HG02884 (cell line): ENCODE measurements at regions not wholly inside any gene's neighbourhood (a gene's known extent, or its start where the extent isn't known, plus 50 kb on each side); places are given as distances from the start of the nearest gene placed in this dataset.
"Not testable (repeated sequence)": the region's sequence is repeated elsewhere in the genome, so short reads cannot be mapped to it uniquely, and the experiment has no call there.

Experiments
- ATAC-seq: cut with Tn5 transposase; IDR thresholded peaks from one replicate; pipeline ENCODE4 v1.9.1; 2021; ENCODE audit warnings: mild to moderate bottlenecking, moderate library complexity; ENCODE audit not compliant: unreplicated experiment

GRCh38 chrX:63470506-63470905 lies 119.4 kb upstream of the SPIN4 start:
- ATAC-seq, result no peak

DNA sequence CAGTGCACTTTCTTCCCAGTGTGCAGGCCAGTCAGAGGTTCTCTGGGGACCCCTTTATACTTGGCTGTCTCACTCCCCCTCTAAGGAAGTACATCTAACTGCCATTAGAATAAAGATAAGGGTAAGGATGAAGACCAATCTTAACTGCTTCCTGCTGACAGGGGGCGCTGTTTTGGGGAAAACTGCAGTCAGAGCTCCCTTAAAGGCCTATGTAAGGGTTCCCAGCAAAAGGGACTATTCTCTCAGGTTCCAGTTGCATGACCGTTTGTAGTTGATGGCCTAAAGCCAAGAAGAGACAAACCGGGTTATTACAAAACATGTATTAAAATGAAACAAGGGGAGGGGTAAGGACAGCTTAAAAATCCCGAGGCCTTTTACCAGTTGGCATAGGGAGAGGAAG lies 115.6 kb upstream of the SPIN4 start:
- ATAC-seq, result no peak

GRCh38 chrX:63458981-63459380 lies 107.8 kb upstream of the SPIN4 start:
- no peak for ATAC-seq

GRCh38 chrX:63453571-63453970 lies 102.4 kb upstream of the SPIN4 start:
- no peak for ATAC-seq

GRCh38 chrX:63441717-63442116 lies 90.6 kb upstream of the SPIN4 start:
- ATAC-seq, result no peak

DNA sequence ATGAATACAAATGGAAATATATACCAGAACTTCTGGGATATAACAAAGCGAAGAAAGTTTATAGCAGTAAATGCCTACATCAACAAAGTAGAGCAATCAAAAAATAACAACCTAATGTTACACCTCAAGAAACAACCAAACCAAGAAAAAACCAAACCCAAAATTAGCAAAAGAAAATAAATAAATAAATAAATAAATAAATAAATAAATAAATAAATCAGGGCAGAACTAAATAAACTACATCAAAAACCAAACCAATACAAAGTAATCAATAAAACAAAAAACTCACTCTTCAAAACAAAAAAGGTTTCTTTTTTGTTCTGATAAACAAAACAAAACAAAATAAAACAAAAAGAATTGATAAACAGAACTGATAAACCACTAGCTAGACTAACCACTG lies 88.4 kb upstream of the SPIN4 start:
- no peak for ATAC-seq

DNA sequence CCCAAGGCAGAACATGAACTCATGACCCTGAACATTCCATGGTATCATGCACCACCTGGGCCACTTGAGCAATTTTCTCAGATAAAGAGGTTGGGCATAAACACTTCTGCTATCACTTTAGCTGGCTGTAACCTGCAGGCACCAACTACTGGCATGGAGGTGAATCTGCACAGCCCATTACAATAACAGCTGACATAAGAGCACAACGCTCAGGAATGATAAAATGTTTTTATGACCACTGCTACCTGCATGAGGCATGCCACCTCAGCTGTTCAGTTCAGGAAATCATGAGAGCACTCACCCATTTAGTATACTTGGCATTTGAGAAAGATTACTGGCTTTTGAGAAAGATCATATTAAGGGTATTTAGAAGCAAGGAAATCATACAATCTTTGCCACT lies 85.7 kb upstream of the SPIN4 start:
- ATAC-seq, result no peak

GRCh38 chrX:63434665-63435064 lies 83.5 kb upstream of the SPIN4 start:
- ATAC-seq, result no peak

DNA sequence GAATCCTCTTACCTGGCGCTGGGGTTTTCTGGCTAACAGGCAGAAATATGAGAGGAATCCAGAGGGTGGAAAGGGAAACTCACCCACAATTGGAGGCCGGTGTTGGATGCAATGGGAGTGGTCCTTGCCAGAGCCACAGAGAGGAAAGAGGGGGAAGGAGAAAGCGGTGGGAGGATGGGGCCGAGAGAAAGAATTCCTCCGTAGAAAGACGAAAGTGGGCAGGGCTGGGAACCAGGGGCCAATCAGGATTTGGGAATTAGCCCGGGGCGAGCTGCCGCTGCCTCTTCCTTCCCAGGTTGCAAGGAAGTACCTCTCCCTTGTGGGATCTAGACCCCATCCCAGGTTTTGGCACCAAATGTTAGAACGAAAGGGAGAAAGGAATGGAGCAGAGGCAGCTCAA lies 83.1 kb upstream of the SPIN4 start:
- no peak for ATAC-seq

DNA sequence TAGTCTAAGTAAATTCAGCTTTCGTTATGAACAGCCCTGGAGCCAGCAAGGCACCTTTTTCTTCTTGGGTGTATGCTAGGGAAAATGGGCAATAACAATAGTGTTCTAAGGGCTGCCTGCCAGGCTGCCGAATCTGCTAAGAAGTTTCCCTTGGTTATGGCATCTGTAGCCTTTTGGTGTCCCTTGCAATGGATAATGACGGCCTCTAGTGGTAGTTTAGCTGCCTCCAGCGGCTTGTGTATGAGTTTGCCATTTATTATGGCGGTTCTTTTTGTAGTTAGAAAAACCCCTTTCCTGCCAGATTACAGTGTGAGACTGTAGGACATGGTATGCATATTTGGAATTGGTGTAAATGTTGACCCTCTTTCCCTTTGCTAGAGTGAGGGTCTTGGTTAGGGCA lies 78.9 kb upstream of the SPIN4 start:
- ATAC-seq, result no peak

- ATAC-seq, result no peak
These were observed 77.2 kb upstream of the SPIN4 start for GRCh38 chrX:63428348-63428747.

DNA sequence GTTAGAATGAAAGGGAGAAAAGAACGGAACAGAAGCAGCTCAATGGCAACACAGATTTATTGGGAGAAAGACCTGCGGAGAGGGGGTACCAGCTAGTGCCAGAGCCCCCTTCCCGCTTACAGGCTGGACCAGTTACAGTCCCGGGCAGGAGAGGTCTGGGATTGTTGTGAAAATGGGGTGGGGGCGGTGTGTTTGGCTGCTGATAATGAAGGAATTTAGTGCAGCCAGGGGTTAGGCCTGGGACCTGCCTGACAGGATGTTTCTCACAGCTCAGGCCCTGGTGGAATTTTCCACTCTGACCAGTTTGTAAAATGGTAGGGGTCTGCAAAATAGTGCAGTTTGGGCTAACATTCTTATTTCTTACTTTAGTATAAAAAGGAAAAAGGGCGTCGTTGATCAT lies 75.4 kb upstream of the SPIN4 start:
- ATAC-seq, result no peak

- ATAC-seq, result no peak
These were observed 72.9 kb upstream of the SPIN4 start for GRCh38 chrX:63424063-63424462.

- ATAC-seq, result no peak
These were observed 70.3 kb upstream of the SPIN4 start for GRCh38 chrX:63421411-63421810.

GRCh38 chrX:63418211-63418610 lies 67.1 kb upstream of the SPIN4 start:
- no peak for ATAC-seq

DNA sequence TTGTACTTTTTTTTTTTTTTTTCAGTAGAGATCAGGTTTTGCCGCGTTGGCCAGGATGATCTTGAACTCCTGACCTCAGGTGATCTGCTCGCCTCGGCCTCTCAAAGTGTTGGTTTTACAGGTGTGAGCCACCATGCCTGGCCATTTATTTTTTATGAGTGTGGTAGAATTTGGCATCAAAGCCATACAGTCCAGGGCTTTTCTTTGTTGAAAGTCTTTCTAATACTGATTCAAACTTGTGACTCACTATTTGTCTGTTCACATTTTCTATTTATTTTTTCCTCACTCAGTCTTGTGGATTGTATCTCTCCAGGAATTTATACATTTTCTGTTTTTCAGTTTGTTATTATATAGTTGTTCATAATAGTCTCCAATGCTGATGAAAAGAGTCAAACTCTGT lies 66.5 kb upstream of the SPIN4 start:
- no peak for ATAC-seq

DNA sequence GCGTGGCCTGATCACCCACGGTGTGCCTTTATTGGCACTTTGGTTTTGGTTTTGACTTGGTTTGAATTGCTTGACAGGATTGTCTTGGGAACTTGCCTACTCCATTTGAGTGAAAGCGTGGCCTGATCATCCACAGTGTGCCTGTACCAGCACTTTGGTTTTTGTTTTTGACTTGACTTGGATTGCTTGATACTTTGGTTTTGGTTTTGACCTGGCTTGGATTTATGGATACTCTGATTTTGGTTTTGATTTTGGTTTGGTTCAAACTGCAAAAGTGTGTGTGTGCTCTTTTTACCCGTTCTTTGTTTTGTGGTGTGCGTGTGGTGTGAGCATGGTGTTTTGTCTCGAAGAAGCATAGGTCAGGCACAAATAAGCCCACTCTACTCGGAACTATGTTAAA lies 58.8 kb upstream of the SPIN4 start:
- ATAC-seq, result not testable (repeated sequence)

DNA sequence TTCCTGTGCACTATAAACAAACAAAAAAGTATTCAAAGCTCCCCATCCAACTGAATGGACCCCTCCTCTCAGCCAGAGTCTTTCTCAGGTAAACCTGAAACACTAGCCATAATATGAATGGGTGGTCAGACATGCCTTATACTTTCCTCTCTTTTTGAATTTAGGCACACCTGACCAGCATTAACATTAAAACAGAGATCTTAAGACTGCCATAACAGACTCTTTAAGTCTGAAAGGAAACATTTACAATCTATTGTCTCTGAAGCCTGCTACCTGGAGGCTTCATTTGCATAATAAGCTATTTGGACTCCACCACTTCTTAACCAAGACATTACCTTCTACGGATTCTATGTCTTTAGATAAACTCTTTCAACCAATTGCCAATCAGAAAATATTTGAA lies 56.9 kb upstream of the SPIN4 start:
- ATAC-seq, result no peak

GRCh38 chrX:63404332-63404731 lies 53.2 kb upstream of the SPIN4 start:
- ATAC-seq, result no peak

GRCh38 chrX:63402106-63402505 lies 51.0 kb upstream of the SPIN4 start:
- ATAC-seq, result no peak
